HuH-7.5 (cell line): ENCODE measurements at regions not wholly inside any gene's neighbourhood (a gene's known extent, or its start where the extent isn't known, plus 50 kb on each side); places are given as distances from the start of the nearest gene placed in this dataset.

Source experiments
- DNase-seq: peaks from one replicate; pipeline ENCODE4 v3.0.0; 2011; ENCODE audit warnings: low spot score

DNA sequence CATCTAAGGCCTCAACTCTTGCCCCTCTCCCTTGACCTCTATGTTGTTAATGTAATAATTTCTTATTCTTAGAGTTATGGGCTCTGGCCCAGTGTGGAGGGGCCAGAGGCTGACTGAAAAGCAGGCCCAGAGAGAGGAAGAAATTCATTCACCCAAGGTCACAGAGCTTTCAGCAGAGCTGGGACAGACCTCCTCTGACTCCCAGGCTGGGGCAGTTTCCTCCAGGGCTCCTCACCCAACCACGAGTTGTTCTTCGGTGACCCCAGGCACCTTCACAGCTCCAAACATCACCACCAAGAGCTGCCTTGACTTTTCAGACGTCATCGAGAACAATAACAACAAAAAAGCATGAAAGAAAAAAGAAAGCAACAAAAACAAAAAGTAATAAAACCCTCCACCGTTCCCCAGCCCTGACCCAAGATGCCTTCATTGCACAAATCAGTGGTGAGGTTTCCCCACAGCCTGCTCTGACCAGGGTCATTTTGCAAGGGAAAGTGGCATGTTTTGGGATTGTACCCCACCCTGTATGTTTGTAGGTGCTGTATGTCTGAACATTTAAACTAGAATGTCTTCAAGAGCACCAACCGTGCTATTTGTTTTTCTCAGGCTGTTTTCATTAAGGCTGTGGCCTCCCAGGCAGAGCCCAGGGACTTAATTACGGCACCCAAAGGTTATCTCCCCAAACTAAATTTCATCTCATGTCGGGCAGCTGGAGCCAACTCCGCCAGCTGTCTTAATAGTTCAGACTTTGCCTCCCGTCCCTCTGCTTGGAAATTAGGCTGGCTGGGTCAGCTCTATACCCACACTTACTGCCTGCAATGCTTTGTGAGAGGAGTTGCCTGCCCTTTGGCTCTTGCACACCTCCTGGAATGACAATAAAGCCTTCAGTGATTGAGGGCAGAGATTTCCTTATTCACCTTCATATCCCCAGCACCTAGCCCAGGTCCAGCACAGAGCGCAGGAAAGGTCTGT, 173.8 kb downstream of the RPLP1 start:
- DNase-seq: no peak

DNA sequence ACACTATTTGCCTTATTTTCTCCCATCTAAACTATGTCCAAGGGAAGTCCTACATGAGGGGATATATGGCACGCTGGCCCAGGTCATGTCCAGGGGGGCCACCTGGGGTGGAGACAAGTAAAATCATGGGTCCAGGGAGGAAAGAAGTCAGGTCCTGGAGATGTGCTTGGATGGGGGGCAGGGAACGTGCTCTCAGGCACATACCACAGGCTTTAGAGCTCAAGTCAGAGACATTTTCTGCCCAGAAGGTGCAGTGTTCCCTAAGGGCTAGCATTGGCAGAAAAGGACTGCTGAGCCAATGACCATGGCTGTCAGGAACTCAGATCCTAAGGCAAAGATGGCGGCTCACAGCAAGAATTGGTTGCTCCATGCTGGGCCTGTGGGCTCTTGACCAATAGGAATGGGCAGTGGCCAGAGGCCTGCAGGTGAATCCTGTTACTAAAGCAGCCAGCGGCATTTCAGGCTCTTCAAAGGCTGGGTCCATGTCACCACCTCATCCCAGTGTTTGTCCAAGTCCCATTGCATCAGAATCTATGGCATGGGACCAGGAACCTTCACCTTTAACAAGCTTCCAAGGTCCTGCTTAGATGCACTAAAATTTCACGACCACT, 175.0 kb downstream of the RPLP1 start:
- DNase-seq: no peak

DNA sequence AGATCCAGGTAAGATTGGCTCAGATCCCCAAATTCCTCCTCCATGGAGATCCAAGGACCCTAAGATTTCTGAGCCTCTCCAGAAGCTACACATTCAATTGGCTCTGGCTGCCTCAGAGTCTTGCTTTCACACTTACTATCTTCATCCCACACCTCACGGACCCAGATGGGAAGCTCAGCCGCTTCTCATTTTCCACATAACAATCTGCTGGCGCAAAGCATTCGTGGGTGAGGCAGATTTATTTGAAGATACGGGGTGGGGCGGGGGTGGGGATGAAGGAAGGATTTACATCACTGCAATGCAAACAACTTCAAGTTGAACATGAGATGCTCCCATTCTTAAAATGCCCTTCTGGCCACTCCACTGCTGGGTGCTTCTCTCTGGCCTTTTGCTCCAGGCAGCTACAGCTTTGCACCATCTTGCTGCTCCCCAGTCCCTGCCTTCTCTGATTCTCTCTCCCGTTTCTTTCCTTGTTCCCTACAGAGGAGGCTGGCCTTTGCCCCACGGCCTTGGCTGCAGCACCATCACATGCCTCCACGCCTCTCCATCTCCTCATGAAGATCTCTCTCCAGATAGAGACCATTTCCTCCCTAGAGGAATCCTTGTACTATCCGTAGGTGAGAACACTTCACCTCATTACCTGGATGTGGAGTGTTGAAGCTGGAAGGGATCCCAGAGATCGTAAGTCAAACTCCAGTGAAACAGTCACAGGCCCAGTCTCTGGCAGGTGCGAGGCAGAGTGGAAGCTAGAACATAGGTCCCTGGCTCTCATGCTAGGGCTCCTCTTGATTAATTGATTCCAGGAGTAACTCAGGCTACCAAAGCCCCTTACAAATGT, 175.9 kb downstream of the RPLP1 start:
- DNase-seq: no peak

- DNase-seq: no peak
These were observed 177.1 kb downstream of the RPLP1 start for GRCh38 chr15:69629631-69630161.

GRCh38 chr15:69631005-69631404, 178.4 kb downstream of the RPLP1 start:
- DNase-seq: no peak

- DNase-seq: no peak
These were observed 179.4 kb downstream of the RPLP1 start for GRCh38 chr15:69631978-69632377.

GRCh38 chr15:69634860-69635259, 182.2 kb downstream of the RPLP1 start:
- no peak for DNase-seq

DNA sequence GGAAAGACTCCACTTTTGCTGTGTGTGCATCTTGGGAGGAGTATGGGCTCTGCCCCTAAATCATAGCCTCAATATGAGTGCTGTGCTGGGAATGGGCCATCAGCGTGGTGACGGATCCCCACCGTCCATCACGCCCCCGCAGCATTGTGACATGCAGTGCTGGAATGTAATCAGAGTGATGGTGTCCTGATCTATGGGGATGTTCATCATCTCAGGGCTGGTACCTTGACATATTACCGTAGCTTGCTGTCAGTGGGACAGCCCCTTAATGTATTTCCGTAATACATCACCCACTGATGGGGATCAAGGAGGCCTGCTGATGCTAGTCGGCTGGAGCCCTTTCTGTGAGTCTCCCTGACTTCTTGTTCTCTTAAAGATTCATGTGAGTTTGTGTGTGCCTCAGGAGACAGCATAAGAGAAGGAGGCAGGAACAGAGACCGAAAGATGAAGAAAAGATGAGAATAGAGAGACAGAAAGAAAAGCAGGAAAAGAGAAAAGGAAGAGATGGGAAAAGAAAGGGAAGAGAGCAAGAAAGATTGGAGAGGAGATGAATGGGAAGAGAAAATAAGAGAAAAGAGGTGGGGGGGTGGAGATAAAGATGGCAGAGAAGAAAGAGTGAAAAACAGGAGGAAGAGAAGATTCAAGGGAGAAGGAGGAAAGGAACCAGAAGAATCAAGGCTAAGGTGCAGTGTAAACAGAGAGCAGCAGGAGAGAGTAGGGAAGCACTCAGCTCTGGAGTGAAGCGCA, 183.7 kb downstream of the RPLP1 start:
- DNase-seq: no peak

DNA sequence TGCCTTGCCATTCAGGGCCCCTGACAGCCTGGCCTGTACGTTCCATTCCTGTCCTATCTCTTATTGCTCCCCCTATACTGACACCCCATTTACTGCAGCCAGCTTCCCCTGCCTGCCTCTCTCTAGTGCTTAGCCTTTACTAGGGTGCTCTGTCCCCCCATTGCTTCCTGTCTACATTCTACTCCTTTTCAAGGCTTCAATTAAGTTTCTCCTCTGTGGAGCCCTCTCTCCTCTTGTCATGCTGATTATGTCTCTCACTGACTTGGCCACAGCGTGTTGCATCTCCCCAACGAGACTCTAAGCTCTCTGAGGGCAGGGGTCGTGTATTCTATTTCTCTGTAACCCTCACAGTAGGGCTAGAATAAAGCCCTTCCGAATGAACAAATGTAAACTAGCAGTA, 185.2 kb downstream of the RPLP1 start:
- no peak for DNase-seq

DNA sequence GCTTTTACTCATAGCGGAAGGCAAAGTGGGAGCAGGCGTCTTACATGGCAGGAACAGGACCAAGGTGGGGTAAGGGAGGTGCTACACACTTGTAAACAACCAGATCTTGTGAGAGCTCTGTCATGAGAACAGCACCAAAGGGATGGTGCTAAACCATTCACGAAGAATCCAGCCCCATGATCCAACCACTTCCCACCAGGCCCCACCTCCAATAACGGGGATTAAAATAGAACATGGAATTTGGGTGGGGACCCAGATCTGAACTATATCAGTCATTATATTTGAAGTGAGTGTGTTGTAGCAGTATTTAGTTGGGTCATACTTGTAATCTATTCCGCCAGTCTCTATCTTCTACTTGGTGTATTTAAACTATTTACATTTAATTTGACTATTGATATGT, 190.9 kb downstream of the RPLP1 start:
- no peak for DNase-seq

GRCh38 chr15:69643971-69644370, 191.4 kb downstream of the RPLP1 start:
- no peak for DNase-seq

DNA sequence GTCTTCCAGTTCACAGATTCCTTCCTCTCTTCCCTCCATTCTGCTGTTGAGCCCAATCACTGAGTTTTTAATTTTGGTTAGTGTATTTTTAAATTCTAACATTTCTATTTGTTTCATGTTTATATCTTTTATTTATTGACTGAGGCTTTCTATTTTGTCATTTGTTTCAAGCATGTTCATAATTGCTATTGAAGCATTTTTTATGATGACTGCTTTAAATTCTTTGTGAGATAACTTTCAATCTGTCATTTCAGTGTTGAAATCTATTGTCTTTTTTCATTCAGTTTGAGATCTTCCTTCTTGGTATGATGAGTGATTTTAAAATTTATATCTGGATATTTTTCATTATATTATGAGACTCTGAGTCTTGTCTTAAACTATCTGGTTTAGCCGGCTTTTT, 192.3 kb downstream of the RPLP1 start:
- DNase-seq: no peak

DNA sequence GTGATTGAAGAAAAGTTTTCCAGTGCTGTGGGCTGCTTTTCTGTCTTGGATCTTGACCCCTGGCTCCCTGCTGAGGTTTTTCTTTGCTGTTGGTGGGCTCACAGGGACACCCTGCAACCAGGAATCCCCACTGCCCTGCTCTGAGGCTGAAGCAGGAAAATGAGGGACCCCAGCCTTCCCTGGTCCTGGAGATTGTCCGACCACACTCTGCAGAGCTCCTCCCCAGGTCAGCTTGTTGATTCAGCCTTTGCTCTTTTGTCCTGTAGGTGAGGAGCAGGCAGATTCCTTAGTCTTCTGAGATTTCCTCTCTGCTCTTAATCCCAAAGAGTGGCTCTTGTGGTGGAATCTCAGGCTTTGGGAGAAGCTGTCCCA, 194.5 kb downstream of the RPLP1 start:
- no peak for DNase-seq

DNA sequence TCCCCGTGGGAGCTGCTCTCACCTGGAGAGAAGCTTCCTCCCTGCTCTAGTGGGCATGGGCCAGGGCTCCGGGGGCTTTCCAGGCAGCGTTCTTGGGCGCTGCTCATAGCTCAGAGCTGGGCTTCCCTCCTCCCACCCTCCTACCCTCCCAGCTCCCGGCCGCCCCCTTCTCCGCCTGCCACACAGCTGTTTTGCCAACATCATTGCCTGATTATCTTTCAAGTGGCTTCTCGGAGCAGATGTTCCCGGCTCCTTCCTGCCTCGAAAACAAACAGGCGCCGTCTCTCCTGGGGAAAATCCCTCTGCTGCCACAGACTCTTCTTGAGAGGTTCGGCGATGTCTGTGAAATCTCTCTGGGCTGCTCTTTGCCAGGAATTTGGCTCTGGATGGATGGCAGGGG, 195.6 kb downstream of the RPLP1 start:
- DNase-seq: no peak

DNA sequence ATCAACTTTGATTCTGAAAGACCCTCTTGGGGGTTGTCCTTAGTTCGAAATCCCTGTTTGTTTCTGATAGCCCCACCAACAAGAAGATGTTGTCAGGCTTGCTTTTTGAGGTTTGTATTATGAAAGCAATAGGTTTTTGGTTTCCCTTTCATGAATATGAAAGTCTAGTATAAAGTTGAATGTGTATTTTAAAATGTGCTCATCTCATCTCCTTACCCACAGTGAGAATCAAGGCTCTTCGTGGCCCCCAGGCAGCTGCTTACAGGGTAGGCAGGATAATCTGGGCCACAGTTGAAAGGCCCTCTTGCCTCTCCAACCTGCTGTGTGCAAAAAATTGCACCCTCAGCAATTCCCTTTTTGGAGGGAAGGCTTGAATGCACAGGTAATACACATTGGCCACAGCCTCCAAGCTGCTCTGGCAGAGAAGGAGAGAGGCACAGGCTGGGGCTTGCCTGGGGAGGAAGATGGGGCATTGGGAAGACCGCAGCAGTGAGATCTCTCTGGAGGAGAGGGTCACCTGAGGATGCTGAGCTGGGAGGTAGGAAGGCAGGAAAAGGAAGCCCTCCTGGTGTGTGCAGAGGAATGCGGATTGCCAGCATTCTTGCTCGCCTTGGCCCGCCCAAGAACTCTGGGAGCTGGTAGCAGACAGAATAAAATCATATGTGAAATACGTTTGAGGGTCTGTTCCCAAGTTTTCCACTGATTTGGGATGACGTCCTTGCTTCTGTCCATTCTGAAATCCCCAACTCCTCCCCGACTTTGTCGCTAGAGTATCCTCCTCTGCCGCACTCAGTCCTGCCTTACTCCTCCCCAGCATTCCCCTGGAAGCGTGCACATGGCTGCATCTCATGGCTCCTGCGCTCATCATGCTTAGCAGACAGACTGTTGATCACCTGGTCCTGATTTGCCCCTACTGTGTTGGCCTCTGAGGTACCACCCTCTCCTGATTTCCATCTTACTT, 196.4 kb downstream of the RPLP1 start:
- DNase-seq: no peak

- no peak for DNase-seq
These were observed 199.7 kb downstream of the RPLP1 start for GRCh38 chr15:69652293-69652692.

- no peak for DNase-seq
These were observed 200.2 kb downstream of the RPLP1 start for GRCh38 chr15:69652751-69653305.

DNA sequence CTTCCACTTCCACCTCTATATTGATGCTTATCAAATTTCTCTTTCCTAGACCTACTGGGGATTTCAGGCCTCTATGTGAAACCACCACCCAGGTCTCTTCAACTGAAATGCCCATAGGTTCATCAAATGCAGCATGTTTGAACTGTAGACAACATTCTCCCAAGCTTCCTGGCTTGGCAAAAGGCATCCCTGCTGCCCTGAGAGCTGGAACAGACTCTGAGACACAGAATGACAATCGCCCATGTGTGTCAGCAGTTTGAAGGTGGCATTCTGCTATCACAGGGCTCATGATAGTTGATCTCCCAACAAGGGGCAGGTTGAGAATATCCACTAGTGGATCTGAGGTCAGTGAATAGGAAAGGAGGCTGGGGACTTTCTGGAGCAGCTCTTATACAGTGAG, 200.7 kb downstream of the RPLP1 start:
- DNase-seq: no peak

DNA sequence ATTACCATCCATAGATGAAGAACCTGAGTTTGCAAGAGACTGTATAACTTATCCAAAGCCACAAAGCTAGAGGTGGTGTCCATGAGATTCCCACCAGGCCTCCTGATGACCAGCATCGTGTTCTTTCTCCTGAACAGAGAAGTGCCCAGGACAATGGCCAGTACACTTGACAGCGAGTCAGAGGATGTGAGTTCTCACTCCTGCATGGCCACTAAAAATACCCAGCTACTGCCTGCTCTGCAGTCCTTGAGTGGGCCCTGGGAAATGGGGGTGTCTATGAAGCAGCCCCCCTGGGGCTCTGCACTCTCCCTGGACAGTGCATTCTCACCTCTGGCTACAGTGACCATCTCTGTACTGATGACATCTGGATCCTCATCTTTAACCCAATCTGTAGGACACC, 201.2 kb downstream of the RPLP1 start:
- DNase-seq: no peak
